ENCODE measurements at regions not wholly inside any gene's neighbourhood (a gene's known extent, or its start where the extent isn't known, plus 50 kb on each side); places are given as distances from the start of the nearest gene placed in this dataset.
"Not testable (repeated sequence)": the region's sequence is repeated elsewhere in the genome, so short reads cannot be mapped to it uniquely, and the experiment has no call there.

GRCh38 chr9:31969552-31969951, 414.9 kb upstream of the ACO1 start:
- DNase-seq: no peak

- DNase-seq: peak; percentile 54
Observed at GRCh38 chr9:31983895-31984294, 400.5 kb upstream of the ACO1 start.

GRCh38 chr9:31996331-31996730, 388.1 kb upstream of the ACO1 start:
- DNase-seq: peak; percentile 22

- DNase-seq: no peak
Observed at GRCh38 chr9:32004431-32005076, 379.9 kb upstream of the ACO1 start.

GRCh38 chr9:32010322-32010721, 374.1 kb upstream of the ACO1 start:
- DNase-seq: no peak

GRCh38 chr9:32011049-32011448, 373.4 kb upstream of the ACO1 start:
- DNase-seq: no peak

GRCh38 chr9:32015795-32016194, 368.6 kb upstream of the ACO1 start:
- DNase-seq: no peak

- no peak for DNase-seq
Observed at GRCh38 chr9:32045513-32045912, 338.9 kb upstream of the ACO1 start.

- DNase-seq: no peak
Observed at GRCh38 chr9:32067261-32067660, 317.2 kb upstream of the ACO1 start.

GRCh38 chr9:32069169-32069813, 315.2 kb upstream of the ACO1 start:
- DNase-seq: peak; percentile 28

GRCh38 chr9:32069969-32070368, 314.5 kb upstream of the ACO1 start:
- no peak for DNase-seq

- no peak for DNase-seq
Observed at GRCh38 chr9:32072570-32072969, 311.9 kb upstream of the ACO1 start.

- no peak for DNase-seq
Observed at GRCh38 chr9:32092031-32092430, 292.4 kb upstream of the ACO1 start.

GRCh38 chr9:32117291-32117690, 267.2 kb upstream of the ACO1 start:
- DNase-seq: no peak

- DNase-seq: no peak
Observed at GRCh38 chr9:32128546-32128945, 255.9 kb upstream of the ACO1 start.

- not testable (repeated sequence) for DNase-seq
Observed at GRCh38 chr9:32130709-32131108, 253.7 kb upstream of the ACO1 start.

GRCh38 chr9:32136700-32137339, 247.6 kb upstream of the ACO1 start:
- DNase-seq: no peak

GRCh38 chr9:32142074-32142473, 242.4 kb upstream of the ACO1 start:
- no peak for DNase-seq

GRCh38 chr9:32148553-32148952, 235.9 kb upstream of the ACO1 start:
- not testable (repeated sequence) for DNase-seq

GRCh38 chr9:32161209-32161608, 223.2 kb upstream of the ACO1 start:
- DNase-seq: no peak

- DNase-seq: no peak
Observed at GRCh38 chr9:32161720-32162119, 222.7 kb upstream of the ACO1 start.

GRCh38 chr9:32166316-32166715, 218.1 kb upstream of the ACO1 start:
- DNase-seq: not testable (repeated sequence)

GRCh38 chr9:32171339-32171738, 213.1 kb upstream of the ACO1 start:
- DNase-seq: no peak

- DNase-seq: no peak
Observed at GRCh38 chr9:32172256-32172655, 212.2 kb upstream of the ACO1 start.

Measured in NCI-H69 (cell line).